ENCODE measurements at regions not wholly inside any gene's neighbourhood (a gene's known extent, or its start where the extent isn't known, plus 50 kb on each side); places are given as distances from the start of the nearest gene placed in this dataset.

DNA sequence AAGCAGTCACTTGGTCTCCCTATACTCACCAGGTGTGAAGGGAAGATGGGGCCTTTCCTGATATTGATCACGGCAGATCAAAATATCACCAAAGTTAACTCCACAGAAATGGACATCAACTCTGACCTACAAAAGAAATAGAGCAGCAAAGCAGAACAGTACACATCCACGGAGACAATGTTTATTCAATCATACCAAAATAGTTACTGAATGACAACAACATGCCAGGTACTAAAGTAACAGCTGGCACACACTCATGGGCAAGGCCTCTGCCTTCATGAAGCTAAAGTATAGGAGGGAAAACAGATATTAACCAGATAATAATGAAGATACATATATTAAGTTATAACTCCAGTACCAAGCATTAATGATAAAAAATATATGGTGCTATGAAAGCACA is 59.2 kb upstream of the RASAL2 start:
- TF ChIP-seq, protein P1, sequence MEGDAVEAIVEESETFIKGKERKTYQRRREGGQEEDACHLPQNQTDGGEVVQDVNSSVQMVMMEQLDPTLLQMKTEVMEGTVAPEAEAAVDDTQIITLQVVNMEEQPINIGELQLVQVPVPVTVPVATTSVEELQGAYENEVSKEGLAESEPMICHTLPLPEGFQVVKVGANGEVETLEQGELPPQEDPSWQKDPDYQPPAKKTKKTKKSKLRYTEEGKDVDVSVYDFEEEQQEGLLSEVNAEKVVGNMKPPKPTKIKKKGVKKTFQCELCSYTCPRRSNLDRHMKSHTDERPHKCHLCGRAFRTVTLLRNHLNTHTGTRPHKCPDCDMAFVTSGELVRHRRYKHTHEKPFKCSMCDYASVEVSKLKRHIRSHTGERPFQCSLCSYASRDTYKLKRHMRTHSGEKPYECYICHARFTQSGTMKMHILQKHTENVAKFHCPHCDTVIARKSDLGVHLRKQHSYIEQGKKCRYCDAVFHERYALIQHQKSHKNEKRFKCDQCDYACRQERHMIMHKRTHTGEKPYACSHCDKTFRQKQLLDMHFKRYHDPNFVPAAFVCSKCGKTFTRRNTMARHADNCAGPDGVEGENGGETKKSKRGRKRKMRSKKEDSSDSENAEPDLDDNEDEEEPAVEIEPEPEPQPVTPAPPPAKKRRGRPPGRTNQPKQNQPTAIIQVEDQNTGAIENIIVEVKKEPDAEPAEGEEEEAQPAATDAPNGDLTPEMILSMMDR (IDR thresholded peaks at IDR 0.05; ENCODE audit: poor library complexity) = no peak
- TF ChIP-seq EZH2 (IDR thresholded peaks at IDR 0.05; ENCODE audit: borderline replicate concordance) = no peak
